Prostate gland (tissue), 2 donors: ENCODE measurements at regions not wholly inside any gene's neighbourhood (a gene's known extent, or its start where the extent isn't known, plus 50 kb on each side); places are given as distances from the start of the nearest gene placed in this dataset.

ENCODE experiments used
- DNase-seq: peaks from one replicate; pipeline ENCODE4 v3.0.0-alpha.2; 2019; ENCODE audit warnings: low spot score
- H3K27ac ChIP-seq, 2 donors: fragments of 200-600 bp; sonication (generic); 2 replicates each; pipeline ENCODE4 v1.5.1; 2017 to 2019
- H3K27me3 ChIP-seq: fragments of 200-600 bp; sonication (generic); replicated peaks from 2 replicates; pipeline ENCODE4 v1.5.1; 2019; ENCODE audit not compliant: insufficient read depth
- H3K36me3 ChIP-seq, 2 donors: fragments of 200-600 bp; sonication (generic); 1 replicate in 1 of 2; 2 replicates in 1 of 2; pipeline versions ENCODE4 v1.5.1 to v1.8.1; 2017 to 2019
- H3K4me1 ChIP-seq: fragments of 200-600 bp; sonication (generic); replicated peaks from 2 replicates; pipeline ENCODE4 v1.5.1; 2019
- H3K4me3 ChIP-seq, 2 donors: fragments of 200-600 bp; sonication (generic); 2 replicates each; pipeline ENCODE4 v1.5.1; 2017 to 2019
- H3K9me3 ChIP-seq: fragments of 200-600 bp; sonication (generic); 2 replicates; pipeline ENCODE4 v1.5.1; 2017
- CTCF ChIP-seq, 4 experiments: fragments of 200-600 bp in 2 of 4; fragments of 450-650 bp in 2 of 4; sonication (generic) in 2 of 4; IDR thresholded peaks; 1 replicate in 3 of 4; 2 replicates in 1 of 4; pipeline ENCODE4 v1.5.1; 2016 to 2019; ENCODE audit warnings: antibody characterized with exemption in 4 of 4, mild to moderate bottlenecking in 2 of 4, moderate library complexity in 2 of 4
- POLR2A ChIP-seq: fragments of 450-650 bp; IDR thresholded peaks from one replicate; pipeline ENCODE4 v1.6.1; 2016; ENCODE audit warnings: antibody characterized with exemption, mild to moderate bottlenecking
- POLR2AphosphoS5 ChIP-seq: sonication (generic); formaldehyde crosslinking; IDR thresholded peaks from one replicate; pipeline ENCODE4 v1.6.1; 2017; ENCODE audit warnings: antibody characterized with exemption
- WGBS: methylation state at CpG from one replicate; pipeline ENCODE4 v1.1.5; 2018; 5-methylcytosine and 5-hydroxymethylcytosine counted together
- intact Hi-C: fragments of 100-400 bp; cut with DNase I; formaldehyde crosslinking; loops from one replicate; pipeline ENCODE4 v1.14.2; 2022

- Histone ChIP-seq H3K27me3 (no peaks in the 10 kb centered on the region), H3K36me3 (no peaks in the 10 kb centered on the region), H3K9me3 (no peaks in the 10 kb centered on the region), H3K27ac (no peak overlapping the region), H3K4me1 (no peaks in the 10 kb centered on the region), H3K4me3 (no peak overlapping the region)
- no peak for DNase-seq
- TF ChIP-seq POLR2A (no peak), CTCF (IDR thresholded peaks at IDR 0.05) (no peak), POLR2AphosphoS5 (no peak)
- WGBS: 80% methylated on average over 2 of the region's 2 CpGs
- intact Hi-C loops: no loop called here
These were observed 459.4 kb downstream of the ANXA1 start for GRCh38 chr9:73611032-73611431.

- Histone ChIP-seq H3K4me1 (no peaks in the 10 kb centered on the region), H3K9me3 (no peaks in the 10 kb centered on the region), H3K36me3 (no peaks in the 10 kb centered on the region), H3K27me3 (no peaks in the 10 kb centered on the region), H3K4me3 (no peak overlapping the region), H3K27ac (no peak overlapping the region)
- intact Hi-C loops: no loop called here
- TF ChIP-seq POLR2A (no peak), POLR2AphosphoS5 (no peak), CTCF (IDR thresholded peaks at IDR 0.05) (no peak)
- 89% methylated on average over 4 of the region's 4 CpGs for WGBS
- no peak for DNase-seq
These were observed 461.5 kb downstream of the ANXA1 start for GRCh38 chr9:73613092-73613701.

- no peaks in the 10 kb centered on the region for H3K9me3 ChIP-seq
- H3K4me3 ChIP-seq: no peak overlapping the region
- H3K4me1 ChIP-seq: no peaks in the 10 kb centered on the region
- H3K27me3 ChIP-seq: no peaks in the 10 kb centered on the region
- TF ChIP-seq CTCF (IDR thresholded peaks at IDR 0.05): no peak
- no peak for TF ChIP-seq POLR2A
- TF ChIP-seq POLR2AphosphoS5: no peak
- intact Hi-C loops: no loop called here
- no peak overlapping the region for H3K27ac ChIP-seq
- no peaks in the 10 kb centered on the region for H3K36me3 ChIP-seq
- no peak for DNase-seq
These were observed 463.9 kb downstream of the ANXA1 start for GRCh38 chr9:73615557-73615956.

GRCh38 chr9:73617586-73617985 is 465.9 kb downstream of the ANXA1 start:
- H3K36me3 ChIP-seq: no peaks in the 10 kb centered on the region
- no peak for TF ChIP-seq CTCF (IDR thresholded peaks at IDR 0.05)
- no peak for TF ChIP-seq POLR2AphosphoS5
- no peak for TF ChIP-seq POLR2A
- no peaks in the 10 kb centered on the region for H3K4me1 ChIP-seq
- H3K27me3 ChIP-seq: no peaks in the 10 kb centered on the region
- no peaks in the 10 kb centered on the region for H3K9me3 ChIP-seq
- 44% methylated on average over 4 of the region's 4 CpGs for WGBS
- no peak overlapping the region for H3K4me3 ChIP-seq
- no peak overlapping the region for H3K27ac ChIP-seq
- DNase-seq: no peak
- intact Hi-C loops: no loop called here

GRCh38 chr9:73640971-73641370 is 489.3 kb downstream of the ANXA1 start:
- Histone ChIP-seq H3K36me3 (no peaks in the 10 kb centered on the region), H3K27me3 (no peaks in the 10 kb centered on the region), H3K9me3 (no peaks in the 10 kb centered on the region), H3K4me3 (no peak overlapping the region), H3K27ac (no peak overlapping the region), H3K4me1 (no peaks in the 10 kb centered on the region)
- DNase-seq: no peak
- WGBS: 91% methylated on average over 1 of the region's 1 CpG
- intact Hi-C loops: no loop called here
- TF ChIP-seq CTCF (IDR thresholded peaks at IDR 0.05) (no peak), POLR2AphosphoS5 (no peak), POLR2A (no peak)
